Limb (tissue), 2 donors: ENCODE measurements at regions not wholly inside any gene's neighbourhood (a gene's known extent, or its start where the extent isn't known, plus 50 kb on each side); places are given as distances from the start of the nearest gene placed in this dataset.

Experiments used
- DNase-seq, 2 donors: peaks; one replicate each; pipeline ENCODE4 v3.0.0-alpha.2; 2016; ENCODE audit errors: extremely low spot score in 2 of 2

- no peak for DNase-seq
These were observed 431.5 kb downstream of the HACE1 start for GRCh38 chr6:104428184-104428583.

DNA sequence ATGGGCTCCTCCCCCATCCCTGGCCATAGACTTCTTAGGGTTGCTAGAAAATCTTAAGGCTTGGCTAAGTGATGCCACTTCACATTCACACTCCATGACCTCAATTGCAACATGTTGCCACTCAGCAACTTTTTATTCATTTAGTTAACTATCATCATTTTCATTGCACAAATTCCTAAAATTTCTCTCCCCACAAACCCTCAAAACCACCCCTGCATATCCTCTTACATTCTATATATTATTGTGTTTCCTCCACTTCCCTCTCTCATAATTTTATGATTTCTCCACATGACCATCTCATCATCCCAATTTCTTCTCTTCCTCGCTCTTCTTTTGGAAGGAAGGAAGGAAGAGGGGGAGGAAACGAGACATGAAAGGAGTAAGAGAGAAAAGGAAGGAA, 436.0 kb downstream of the HACE1 start:
- no peak for DNase-seq

- DNase-seq: no peak
These were observed 438.1 kb downstream of the HACE1 start for GRCh38 chr6:104421650-104422049.

DNA sequence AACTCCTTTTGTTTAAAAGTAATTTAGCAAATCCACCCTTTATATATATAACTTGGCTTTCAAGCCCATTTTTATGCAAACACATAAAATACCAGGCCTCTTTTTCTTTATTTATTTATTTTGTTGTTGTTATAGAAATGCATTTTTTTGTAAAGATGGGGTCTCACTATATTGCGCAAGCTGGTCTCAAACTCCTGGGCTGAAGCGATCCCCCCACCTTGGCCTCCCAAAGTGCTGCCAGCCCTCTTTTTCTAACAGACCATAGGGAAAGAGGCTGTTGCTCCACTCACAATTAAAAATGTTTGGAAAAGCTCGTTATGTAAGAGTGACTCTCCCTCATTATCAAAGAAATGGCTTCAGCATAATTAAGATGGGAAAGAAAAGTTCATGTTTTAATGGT, 440.9 kb downstream of the HACE1 start:
- DNase-seq: no peak

- no peak for DNase-seq
These were observed 441.6 kb downstream of the HACE1 start for GRCh38 chr6:104418125-104418524.

- DNase-seq: no peak
These were observed 445.0 kb downstream of the HACE1 start for GRCh38 chr6:104414723-104415122.

DNA sequence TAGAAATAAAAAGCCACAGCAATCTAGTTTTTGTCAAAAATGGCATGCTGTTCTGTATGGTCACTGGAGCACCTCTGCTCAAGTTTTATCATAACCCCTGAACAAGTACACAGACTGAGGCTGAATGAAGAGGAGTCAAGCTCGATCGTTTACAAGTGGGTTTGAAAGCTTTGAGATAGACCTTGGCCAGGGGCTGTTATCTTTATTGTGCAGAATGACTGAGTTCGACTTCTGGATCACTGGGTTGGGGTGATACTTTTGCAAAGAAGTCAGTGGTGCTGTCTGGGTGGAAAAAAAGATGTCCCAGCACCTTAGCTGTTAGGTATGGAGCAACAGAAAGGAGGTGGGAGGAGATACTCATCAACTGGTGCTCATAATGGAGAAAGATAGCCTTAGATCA, 446.0 kb downstream of the HACE1 start:
- DNase-seq: no peak

DNA sequence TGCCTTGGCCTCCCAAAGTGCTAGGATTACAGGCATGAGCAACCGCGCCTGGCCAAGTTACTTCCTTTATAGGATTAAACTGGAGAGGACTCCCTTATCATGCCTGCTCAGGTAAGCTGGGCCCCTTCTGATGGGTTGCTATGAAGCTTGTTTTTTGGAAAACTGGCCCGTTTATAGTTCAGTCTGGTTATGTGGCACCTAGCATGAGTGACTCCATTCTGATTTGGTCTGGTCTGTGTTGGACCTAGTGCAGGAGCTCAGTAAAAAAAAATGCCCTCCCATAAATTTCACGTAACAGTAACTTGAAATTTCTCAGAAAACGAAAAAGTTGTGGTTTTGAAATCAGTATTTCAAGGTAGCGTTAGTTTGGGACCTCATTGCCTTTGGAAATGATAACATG, 448.4 kb downstream of the HACE1 start:
- no peak for DNase-seq

DNA sequence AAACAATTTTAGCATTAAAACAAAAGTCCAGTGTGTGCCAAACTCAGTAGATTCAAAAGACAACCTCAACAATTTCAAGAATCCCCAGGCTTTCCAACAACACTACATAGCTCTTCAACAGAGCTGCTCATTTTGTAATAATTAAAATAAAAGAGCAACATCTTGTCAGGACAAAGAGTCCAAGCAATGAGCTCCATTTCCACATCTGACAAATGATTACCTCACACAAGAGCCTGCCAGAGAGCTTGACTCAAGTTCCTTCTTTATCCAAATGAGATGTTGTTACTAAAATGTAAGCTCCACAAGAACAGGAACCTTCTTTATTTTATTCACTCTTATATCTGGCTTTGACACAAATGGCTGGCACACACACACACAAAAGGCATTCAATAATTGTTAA, 449.8 kb downstream of the HACE1 start:
- no peak for DNase-seq

DNA sequence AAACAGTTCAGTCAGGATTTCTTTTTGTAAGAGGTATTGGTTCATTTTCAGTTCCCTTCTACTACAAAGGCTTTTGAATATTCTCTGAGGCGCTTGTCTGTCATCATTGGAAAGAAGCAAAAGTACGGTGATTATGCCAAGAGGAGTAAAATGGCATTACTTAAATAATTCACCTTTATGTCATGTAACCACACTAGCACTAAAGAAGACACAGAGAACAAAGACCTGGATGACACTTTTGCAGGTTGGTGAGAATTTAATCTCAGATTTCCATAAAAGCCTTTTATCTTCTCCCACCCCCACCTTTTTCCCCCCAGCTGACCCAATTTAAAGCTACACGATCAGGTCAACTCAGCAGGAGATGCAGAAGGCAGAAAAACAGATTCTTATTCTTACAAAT, 451.8 kb downstream of the HACE1 start:
- DNase-seq: no peak

- no peak for DNase-seq
These were observed 455.3 kb downstream of the HACE1 start for GRCh38 chr6:104404377-104404776.

- DNase-seq: no peak
These were observed 457.1 kb downstream of the HACE1 start for GRCh38 chr6:104402572-104402971.

DNA sequence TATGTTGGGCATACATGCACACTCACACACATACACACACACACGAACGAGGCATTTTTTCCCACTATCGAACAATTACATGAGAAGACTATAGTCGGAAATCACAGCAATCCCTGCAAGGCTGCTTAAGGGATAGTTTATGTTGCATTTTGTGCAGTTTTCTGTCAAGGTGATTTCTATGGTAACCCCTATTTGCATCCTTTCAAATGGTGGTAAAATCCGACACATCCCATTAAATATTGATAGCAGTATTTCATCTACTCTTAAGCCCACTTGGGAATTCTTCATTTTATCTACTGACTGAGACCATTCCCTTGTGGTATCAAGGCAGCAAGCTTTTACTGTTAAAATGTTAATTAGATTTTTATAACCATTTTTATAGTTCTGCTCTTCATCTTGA, 457.8 kb downstream of the HACE1 start:
- no peak for DNase-seq

DNA sequence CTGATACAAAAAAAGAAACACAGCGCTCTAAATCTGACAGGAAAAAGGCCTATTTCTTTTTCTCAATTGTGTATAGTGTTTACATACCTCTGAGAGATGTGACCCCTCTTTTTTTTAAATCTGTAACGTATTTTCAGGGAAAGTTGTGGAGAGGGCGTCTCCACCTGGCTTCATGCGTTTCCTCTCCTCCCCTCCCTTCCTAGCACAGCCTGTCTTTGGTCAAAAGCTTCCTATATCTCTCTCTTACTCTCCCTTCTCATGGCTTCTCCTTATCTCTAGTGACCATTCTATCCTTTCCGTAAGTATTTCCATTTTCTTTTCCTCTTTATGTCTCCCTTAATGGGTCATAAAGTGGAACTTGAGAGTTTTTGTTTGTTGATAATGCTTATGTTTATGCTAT, 458.9 kb downstream of the HACE1 start:
- no peak for DNase-seq

DNA sequence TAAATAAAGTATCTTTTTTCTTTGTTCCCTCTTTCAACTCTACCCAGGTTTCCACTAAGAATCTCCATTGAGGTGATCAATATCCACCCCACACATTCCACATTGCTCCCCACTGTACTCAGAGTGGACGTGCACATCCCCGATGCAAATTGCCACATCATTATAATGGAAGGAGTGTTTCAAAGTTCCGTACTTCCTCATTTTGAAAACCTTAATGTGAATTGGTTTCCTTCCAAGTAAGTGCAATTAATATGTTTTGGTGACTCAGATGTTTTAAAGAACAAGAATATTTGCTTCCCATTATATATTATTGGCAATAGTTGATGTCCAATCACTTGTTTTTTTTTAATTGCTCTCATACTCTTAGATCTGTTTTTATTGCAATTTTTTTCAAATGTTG, 463.6 kb downstream of the HACE1 start:
- DNase-seq: no peak

DNA sequence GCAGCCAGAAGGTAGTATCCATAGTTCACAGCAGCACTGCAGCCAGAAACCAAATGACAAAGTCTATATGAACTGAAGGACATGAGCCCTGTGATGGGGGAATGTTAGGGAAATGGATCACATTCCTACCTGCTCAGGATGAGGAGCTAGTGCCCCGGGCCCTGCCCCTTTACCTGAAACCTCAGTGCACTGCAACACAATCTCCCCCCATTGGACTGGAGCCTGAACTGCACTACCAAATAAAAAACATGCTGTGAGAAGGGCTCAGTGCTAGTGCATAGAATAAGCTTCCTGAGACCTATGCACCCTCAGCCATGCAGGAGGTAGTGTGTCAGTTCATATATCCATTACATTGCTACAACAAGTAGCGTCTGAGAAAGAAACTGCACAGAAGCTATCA, 477.8 kb downstream of the HACE1 start:
- DNase-seq: no peak

- DNase-seq: no peak
These were observed 494.1 kb downstream of the HACE1 start for GRCh38 chr6:104365451-104366234.

- DNase-seq: no peak
These were observed 501.8 kb downstream of the HACE1 start for GRCh38 chr6:104357928-104358327.

DNA sequence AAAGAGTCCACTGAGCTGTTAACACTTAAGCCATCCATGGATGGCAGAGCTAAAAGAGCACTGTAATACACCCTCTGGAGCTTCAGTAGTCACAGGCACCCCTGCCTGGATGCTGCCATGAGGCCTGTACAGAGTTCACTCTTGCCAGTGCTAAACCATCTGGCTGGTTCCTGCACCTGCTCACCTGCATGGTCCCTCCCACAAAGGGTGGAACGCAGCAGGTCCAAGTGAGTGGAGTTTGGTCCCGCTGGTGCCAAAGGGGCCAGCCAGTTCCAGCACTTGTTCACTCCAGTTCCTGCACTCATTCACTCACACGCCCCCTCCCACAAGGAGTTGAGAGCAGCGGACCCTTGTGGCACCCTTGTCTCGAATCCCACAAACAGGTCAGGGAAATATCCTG, 503.5 kb downstream of the HACE1 start:
- no peak for DNase-seq

DNA sequence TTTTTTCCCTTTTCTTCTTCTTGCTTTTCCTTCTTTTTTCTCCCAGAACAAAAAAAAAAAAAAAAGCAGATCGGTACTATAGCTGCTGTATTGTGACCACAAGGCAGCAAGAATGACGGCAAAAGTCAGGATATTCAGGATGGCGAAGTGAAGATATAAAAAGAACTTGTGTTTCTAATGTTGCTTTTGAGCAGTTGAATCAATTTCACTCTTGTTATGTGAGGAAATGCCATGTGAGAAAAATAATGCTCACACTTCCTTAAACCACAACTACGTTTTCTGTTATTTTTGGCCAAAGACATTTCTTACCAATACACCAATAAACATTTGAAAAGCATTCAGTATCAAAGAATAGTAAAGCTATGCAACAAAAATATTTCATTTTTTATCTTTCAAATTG, 510.5 kb downstream of the HACE1 start:
- DNase-seq: no peak

DNA sequence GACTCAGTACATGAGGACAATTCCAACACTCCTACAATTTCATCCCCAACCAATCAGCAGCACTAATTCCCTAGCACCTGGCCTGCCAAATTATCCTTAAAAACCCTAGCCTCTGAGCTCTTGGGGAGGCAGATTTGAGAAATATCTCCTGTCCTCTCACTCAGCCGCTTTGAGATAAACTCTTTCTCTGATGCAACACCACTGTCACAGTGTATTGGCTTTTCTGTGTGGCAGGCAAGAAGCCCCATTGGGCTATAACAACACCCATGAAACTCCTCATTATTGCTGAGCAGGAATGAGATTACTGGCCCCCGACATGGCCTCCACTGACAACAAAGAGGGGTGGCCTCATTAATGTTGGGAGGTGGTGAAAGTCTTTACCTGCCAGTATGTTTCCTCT, 515.5 kb downstream of the HACE1 start:
- no peak for DNase-seq

- DNase-seq: no peak
These were observed 527.4 kb downstream of the HACE1 start for GRCh38 chr6:104332364-104332763.

DNA sequence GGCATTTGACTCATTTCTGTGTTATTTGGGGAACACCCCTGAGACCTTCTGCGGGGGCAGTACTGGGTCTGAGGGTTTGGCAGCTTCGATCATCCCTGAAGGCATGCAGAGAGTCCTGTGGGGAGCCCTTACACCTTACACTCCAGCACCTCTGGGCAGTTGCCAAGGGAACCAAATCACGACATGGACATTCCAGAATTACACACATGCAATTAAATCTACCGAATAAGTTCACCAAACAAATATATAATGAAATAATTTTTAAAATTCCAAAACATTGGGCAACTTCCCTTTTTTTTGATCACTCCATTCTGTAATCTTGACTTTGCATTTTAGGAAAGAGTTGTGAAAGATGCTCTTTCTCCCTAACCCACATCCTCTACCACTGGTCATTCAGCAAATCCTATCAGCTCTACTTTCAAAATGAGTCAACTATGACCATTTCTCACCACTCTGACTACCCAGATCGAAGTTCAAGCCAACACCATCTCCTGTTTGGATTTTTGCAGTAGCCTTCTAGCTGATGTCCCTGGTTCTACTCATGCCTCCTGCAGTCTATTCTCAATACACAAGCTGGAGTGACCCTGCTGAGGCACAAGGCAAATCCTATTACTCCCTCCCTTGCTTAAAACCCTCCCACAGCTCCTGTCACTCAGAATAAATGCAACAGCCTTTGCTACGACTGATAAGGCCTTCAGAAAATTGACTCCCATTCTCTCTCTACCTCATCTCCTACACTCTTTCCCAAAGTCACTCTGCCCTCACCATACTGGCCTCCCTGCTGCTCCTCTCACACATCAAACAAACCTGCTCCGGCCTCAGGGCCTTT, 533.3 kb downstream of the HACE1 start:
- no peak for DNase-seq
